ENCODE measurements at regions not wholly inside any gene's neighbourhood (a gene's known extent, or its start where the extent isn't known, plus 50 kb on each side); places are given as distances from the start of the nearest gene placed in this dataset.

- ChIA-PET POLR2A (no interaction called here), CTCF (interaction anchor here (0.6 to 10.0 kb wide), 7 partner anchors 8 to 246 kb away, joined by 3 to 175 read pairs (median 5); no protein-coding TSS in a partner anchor)
- no peak overlapping the region for H3K27ac ChIP-seq (ENCODE audit: extremely low read depth, low read depth, low read length)
- H3K4me3 ChIP-seq (ENCODE audit: low read depth, low read length) = no peak overlapping the region
- H3K36me3 ChIP-seq (ENCODE audit: control insufficient read depth in 2 of 2, insufficient read depth in 1 of 2, low read length in 2 of 2) = no peaks in the 10 kb centered on the region; a peak in 1 of 3 replicates
- no peak for TF ChIP-seq SCRT1 (tag by site-specific recombination; IDR thresholded peaks at IDR 0.05; ENCODE audit: borderline replicate concordance)
- peak; percentile 91 for TF ChIP-seq PRDM1 (tag by site-specific recombination; IDR thresholded peaks at IDR 0.05)
- H3K9me3 ChIP-seq (ENCODE audit: control insufficient read depth, insufficient read depth, low read depth, low read length) = no peaks in the 10 kb centered on the region
- peaks cover 4% of the 10 kb centered on the region for H3K4me1 ChIP-seq (ENCODE audit: control insufficient read depth, insufficient read depth, low read length)
Measured at GRCh38 chr19:28463493-28464053, 749.4 kb downstream of the UQCRFS1 start.

GRCh38 chr19:28457620-28458019, 755.3 kb downstream of the UQCRFS1 start:
- H3K36me3 ChIP-seq (ENCODE audit: control insufficient read depth in 2 of 2, insufficient read depth in 1 of 2, low read length in 2 of 2) = no peaks in the 10 kb centered on the region; a peak in 1 of 3 replicates
- H3K4me3 ChIP-seq (ENCODE audit: low read depth, low read length) = no peak overlapping the region
- CTCF ChIA-PET = interaction anchor here (0.5 to 1.5 kb wide), 2 partner anchors 9 to 16 kb away, joined by 7 to 8 read pairs; no protein-coding TSS in a partner anchor
- H3K9me3 ChIP-seq (ENCODE audit: control insufficient read depth, insufficient read depth, low read depth, low read length) = no peaks in the 10 kb centered on the region
- peaks cover 7% of the 10 kb centered on the region for H3K4me1 ChIP-seq (ENCODE audit: control insufficient read depth, insufficient read depth, low read length)
- no peak for TF ChIP-seq ZNF341 (tag by site-specific recombination; IDR thresholded peaks at IDR 0.05; ENCODE audit: low read depth)
- TF ChIP-seq ZNF366 (tag by site-specific recombination; conservative IDR thresholded peaks at IDR 0.05) = peak; percentile 54
- H3K27ac ChIP-seq (ENCODE audit: extremely low read depth, low read depth, low read length) = no peak overlapping the region
- POLR2A ChIA-PET = no interaction called here

DNA sequence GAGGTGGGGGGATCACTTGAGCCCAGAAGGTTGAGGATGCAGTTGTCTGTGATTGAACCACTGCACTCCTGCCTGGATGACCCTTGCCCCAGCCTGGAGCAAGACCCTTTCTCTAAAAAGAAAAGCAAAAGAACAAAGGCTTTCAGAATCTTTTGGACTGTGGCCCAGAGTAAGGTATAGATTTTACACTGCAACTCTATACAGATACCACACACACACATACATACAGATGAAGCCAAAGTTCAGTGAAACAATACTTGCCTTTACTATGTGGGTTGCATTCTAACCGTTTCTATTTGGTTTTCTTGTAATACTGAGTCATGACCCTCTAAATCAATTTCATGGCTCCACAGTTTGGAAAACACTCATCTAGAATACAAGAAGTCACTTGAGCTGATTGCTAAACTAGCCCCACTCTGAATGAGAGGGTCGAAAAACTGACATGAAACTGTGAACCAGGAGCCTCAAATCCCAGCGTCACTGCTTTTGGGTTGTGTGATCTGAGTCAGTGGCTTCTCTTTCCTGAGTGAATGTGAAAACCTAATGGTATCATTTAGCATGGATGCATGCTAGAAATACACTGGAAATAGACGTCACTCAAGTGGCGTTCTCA, 756.1 kb downstream of the UQCRFS1 start:
- H3K36me3 ChIP-seq (ENCODE audit: control insufficient read depth in 2 of 2, insufficient read depth in 1 of 2, low read length in 2 of 2) = no peaks in the 10 kb centered on the region
- ChIA-PET CTCF (interaction anchor here (0.5 to 1.5 kb wide), 5 partner anchors 10 to 177 kb away, joined by 3 to 8 read pairs (median 4); no protein-coding TSS in a partner anchor), POLR2A (no interaction called here)
- H3K4me3 ChIP-seq (ENCODE audit: low read depth, low read length) = no peak overlapping the region
- no peaks in the 10 kb centered on the region for H3K9me3 ChIP-seq (ENCODE audit: control insufficient read depth, insufficient read depth, low read depth, low read length)
- H3K4me1 ChIP-seq (ENCODE audit: control insufficient read depth, insufficient read depth, low read length) = peaks cover 7% of the 10 kb centered on the region
- H3K27ac ChIP-seq (ENCODE audit: extremely low read depth, low read depth, low read length) = no peak overlapping the region
- TF ChIP-seq ZBTB6 (tag by site-specific recombination; IDR thresholded peaks at IDR 0.05) (no peak), KLF10 (tag by site-specific recombination; IDR thresholded peaks at IDR 0.05) (no peak), ZNF311 (tag by site-specific recombination; IDR thresholded peaks at IDR 0.05; ENCODE audit: borderline replicate concordance) (no peak), ZNF248 (tag by site-specific recombination; IDR thresholded peaks at IDR 0.05) (no peak), EGR2 (tag by site-specific recombination; IDR thresholded peaks at IDR 0.05; ENCODE audit: low read depth) (no peak), ZNF404 (tag by site-specific recombination; IDR thresholded peaks at IDR 0.05) (no peak), ZNF214 (tag by site-specific recombination; IDR thresholded peaks at IDR 0.05; ENCODE audit: borderline replicate concordance) (no peak), KLF8 (tag by site-specific recombination; IDR thresholded peaks at IDR 0.05) (no peak), ZNF302 (tag by site-specific recombination; IDR thresholded peaks at IDR 0.05; ENCODE audit: low read depth) (no peak), MEIS1 (CRISPR knock-in tag; IDR thresholded peaks at IDR 0.05; ENCODE audit: borderline replicate concordance) (no peak), ZNF707 (tag by site-specific recombination; IDR thresholded peaks at IDR 0.05) (no peak), SCRT1 (tag by site-specific recombination; IDR thresholded peaks at IDR 0.05; ENCODE audit: borderline replicate concordance) (no peak)
- TF ChIP-seq, protein P1, sequence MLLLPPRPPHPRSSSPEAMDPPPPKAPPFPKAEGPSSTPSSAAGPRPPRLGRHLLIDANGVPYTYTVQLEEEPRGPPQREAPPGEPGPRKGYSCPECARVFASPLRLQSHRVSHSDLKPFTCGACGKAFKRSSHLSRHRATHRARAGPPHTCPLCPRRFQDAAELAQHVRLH (tag by site-specific recombination; IDR thresholded peaks at IDR 0.05) = no peak
- TF ChIP-seq, protein P2, sequence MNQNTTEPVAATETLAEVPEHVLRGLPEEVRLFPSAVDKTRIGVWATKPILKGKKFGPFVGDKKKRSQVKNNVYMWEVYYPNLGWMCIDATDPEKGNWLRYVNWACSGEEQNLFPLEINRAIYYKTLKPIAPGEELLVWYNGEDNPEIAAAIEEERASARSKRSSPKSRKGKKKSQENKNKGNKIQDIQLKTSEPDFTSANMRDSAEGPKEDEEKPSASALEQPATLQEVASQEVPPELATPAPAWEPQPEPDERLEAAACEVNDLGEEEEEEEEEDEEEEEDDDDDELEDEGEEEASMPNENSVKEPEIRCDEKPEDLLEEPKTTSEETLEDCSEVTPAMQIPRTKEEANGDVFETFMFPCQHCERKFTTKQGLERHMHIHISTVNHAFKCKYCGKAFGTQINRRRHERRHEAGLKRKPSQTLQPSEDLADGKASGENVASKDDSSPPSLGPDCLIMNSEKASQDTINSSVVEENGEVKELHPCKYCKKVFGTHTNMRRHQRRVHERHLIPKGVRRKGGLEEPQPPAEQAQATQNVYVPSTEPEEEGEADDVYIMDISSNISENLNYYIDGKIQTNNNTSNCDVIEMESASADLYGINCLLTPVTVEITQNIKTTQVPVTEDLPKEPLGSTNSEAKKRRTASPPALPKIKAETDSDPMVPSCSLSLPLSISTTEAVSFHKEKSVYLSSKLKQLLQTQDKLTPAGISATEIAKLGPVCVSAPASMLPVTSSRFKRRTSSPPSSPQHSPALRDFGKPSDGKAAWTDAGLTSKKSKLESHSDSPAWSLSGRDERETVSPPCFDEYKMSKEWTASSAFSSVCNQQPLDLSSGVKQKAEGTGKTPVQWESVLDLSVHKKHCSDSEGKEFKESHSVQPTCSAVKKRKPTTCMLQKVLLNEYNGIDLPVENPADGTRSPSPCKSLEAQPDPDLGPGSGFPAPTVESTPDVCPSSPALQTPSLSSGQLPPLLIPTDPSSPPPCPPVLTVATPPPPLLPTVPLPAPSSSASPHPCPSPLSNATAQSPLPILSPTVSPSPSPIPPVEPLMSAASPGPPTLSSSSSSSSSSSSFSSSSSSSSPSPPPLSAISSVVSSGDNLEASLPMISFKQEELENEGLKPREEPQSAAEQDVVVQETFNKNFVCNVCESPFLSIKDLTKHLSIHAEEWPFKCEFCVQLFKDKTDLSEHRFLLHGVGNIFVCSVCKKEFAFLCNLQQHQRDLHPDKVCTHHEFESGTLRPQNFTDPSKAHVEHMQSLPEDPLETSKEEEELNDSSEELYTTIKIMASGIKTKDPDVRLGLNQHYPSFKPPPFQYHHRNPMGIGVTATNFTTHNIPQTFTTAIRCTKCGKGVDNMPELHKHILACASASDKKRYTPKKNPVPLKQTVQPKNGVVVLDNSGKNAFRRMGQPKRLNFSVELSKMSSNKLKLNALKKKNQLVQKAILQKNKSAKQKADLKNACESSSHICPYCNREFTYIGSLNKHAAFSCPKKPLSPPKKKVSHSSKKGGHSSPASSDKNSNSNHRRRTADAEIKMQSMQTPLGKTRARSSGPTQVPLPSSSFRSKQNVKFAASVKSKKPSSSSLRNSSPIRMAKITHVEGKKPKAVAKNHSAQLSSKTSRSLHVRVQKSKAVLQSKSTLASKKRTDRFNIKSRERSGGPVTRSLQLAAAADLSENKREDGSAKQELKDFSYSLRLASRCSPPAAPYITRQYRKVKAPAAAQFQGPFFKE (tag by site-specific recombination; IDR thresholded peaks at IDR 0.05; ENCODE audit: borderline replicate concordance) = no peak
